Effector CD8-positive, alpha-beta T cell (primary cell): ENCODE measurements at regions not wholly inside any gene's neighbourhood (a gene's known extent, or its start where the extent isn't known, plus 50 kb on each side); places are given as distances from the start of the nearest gene placed in this dataset.
"Not testable (repeated sequence)": the region's sequence is repeated elsewhere in the genome, so short reads cannot be mapped to it uniquely, and the experiment has no call there.

Source experiments
- DNase-seq: peaks from one replicate; lab custom pipeline; 2025; lab: John Stamatoyannopoulos, UW

- DNase-seq = no peak
Observed at GRCh38 chrX:40530509-40530908, 50.3 kb upstream of the ATP6AP2 start.

- DNase-seq = no peak
Observed at GRCh38 chrX:40527543-40527942, 53.2 kb upstream of the ATP6AP2 start.

GRCh38 chrX:40526412-40526811 is 54.4 kb upstream of the ATP6AP2 start:
- no peak for DNase-seq

GRCh38 chrX:40525901-40526300 is 54.9 kb upstream of the ATP6AP2 start:
- DNase-seq = not testable (repeated sequence)

- DNase-seq = no peak
Observed at GRCh38 chrX:40524423-40524822, 56.3 kb upstream of the ATP6AP2 start.

GRCh38 chrX:40523852-40524251 is 56.9 kb upstream of the ATP6AP2 start:
- DNase-seq = no peak

GRCh38 chrX:40521868-40522450 is 58.8 kb upstream of the ATP6AP2 start:
- no peak for DNase-seq

GRCh38 chrX:40514376-40514775 is 66.4 kb upstream of the ATP6AP2 start:
- no peak for DNase-seq

- DNase-seq = no peak
Observed at GRCh38 chrX:40513835-40514234, 66.9 kb upstream of the ATP6AP2 start.

- no peak for DNase-seq
Observed at GRCh38 chrX:40513012-40513411, 67.8 kb upstream of the ATP6AP2 start.

GRCh38 chrX:40511258-40511657 is 69.5 kb upstream of the ATP6AP2 start:
- DNase-seq = no peak

- DNase-seq = no peak
Observed at GRCh38 chrX:40508560-40508959, 72.2 kb upstream of the ATP6AP2 start.

- no peak for DNase-seq
Observed at GRCh38 chrX:40506201-40506985, 74.4 kb upstream of the ATP6AP2 start.

- DNase-seq = no peak
Observed at GRCh38 chrX:40504801-40505605, 75.8 kb upstream of the ATP6AP2 start.

GRCh38 chrX:40503094-40503493 is 77.7 kb upstream of the ATP6AP2 start:
- DNase-seq = no peak

GRCh38 chrX:40502688-40503087 is 78.1 kb upstream of the ATP6AP2 start:
- no peak for DNase-seq

- DNase-seq = no peak
Observed at GRCh38 chrX:40501164-40501855, 79.5 kb upstream of the ATP6AP2 start.

GRCh38 chrX:40496728-40497127 is 84.0 kb upstream of the ATP6AP2 start:
- DNase-seq = no peak

GRCh38 chrX:40495659-40496058 is 85.1 kb upstream of the ATP6AP2 start:
- no peak for DNase-seq

GRCh38 chrX:40494005-40494404 is 86.8 kb upstream of the ATP6AP2 start:
- DNase-seq = no peak

GRCh38 chrX:40488296-40488695 is 92.5 kb upstream of the ATP6AP2 start:
- DNase-seq = no peak

GRCh38 chrX:40485973-40486372 is 94.8 kb upstream of the ATP6AP2 start:
- no peak for DNase-seq
